Testis (tissue), 2 donors: ENCODE measurements at regions not wholly inside any gene's neighbourhood (a gene's known extent, or its start where the extent isn't known, plus 50 kb on each side); places are given as distances from the start of the nearest gene placed in this dataset.

ENCODE experiments used
- DNase-seq: peaks from one replicate; pipeline ENCODE4 v3.0.0-alpha.2; 2019
- H3K27ac ChIP-seq, 2 donors: fragments of 200-600 bp; sonication (generic); one replicate each; pipeline ENCODE4 v1.5.1; 2019
- H3K27me3 ChIP-seq: fragments of 200-600 bp; sonication (generic); one replicate; pipeline ENCODE4 v1.5.1; 2019
- H3K36me3 ChIP-seq: fragments of 200-600 bp; sonication (generic); one replicate; pipeline ENCODE4 v1.5.1; 2017; ENCODE audit warnings: low read depth; ENCODE audit errors: missing control alignments
- H3K4me1 ChIP-seq: fragments of 200-600 bp; sonication (generic); one replicate; pipeline ENCODE4 v1.5.1; 2019
- H3K4me3 ChIP-seq, 2 donors: fragments of 200-600 bp; sonication (generic); one replicate each; pipeline ENCODE4 v1.5.1; 2017 to 2019
- H3K9me3 ChIP-seq: fragments of 200-600 bp; sonication (generic); one replicate; pipeline ENCODE4 v1.5.1; 2017
- CTCF ChIP-seq, 3 experiments: fragments of 450-650 bp in 2 of 3; fragments of 200-600 bp in 1 of 3; sonication (generic) in 1 of 3; IDR thresholded peaks; one replicate each; pipeline ENCODE4 v1.5.1; 2016 to 2019; ENCODE audit warnings: antibody characterized with exemption in 3 of 3, mild to moderate bottlenecking in 2 of 3, moderate library complexity in 1 of 3
- POLR2A ChIP-seq: fragments of 450-650 bp; IDR thresholded peaks from one replicate; pipeline ENCODE4 v1.6.1; 2017; ENCODE audit warnings: antibody characterized with exemption, mild to moderate bottlenecking, moderate library complexity
- WGBS, 2 donors: methylation state at CpG; one replicate each; pipeline ENCODE4 v1.1.5; 2018; 5-methylcytosine and 5-hydroxymethylcytosine counted together
- intact Hi-C: fragments of 100-400 bp; cut with DNase I; formaldehyde crosslinking; loops from one replicate; pipeline ENCODE4 v1.15.1; 2023; ENCODE audit warnings: low total_unique reads

DNA sequence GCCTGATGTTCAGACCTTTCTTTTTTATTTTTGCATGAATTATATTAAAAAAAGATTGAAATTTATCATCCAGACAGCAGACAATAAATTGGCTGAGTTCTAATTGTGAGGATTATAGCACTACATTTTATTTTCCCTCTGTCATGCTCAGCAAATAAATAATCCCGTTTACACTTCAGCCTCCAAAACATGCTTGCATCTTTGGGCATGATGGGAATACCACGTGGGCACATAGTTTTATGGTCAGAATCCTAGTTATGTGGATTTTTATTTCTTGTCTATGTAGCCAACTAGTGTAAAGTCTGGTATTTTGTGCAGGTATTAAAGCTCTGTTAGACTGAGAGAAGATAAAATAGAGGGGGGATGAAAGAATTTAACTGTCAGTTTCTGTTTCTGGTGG is 276.9 kb upstream of the E2F7 start:
- WGBS, 2 donors = 33 to 40% methylated on average over 2 of the region's 2 CpGs
- H3K27me3 ChIP-seq = no peaks in the 10 kb centered on the region
- intact Hi-C loops = no loop called here
- no peaks in the 10 kb centered on the region for H3K9me3 ChIP-seq
- H3K27ac ChIP-seq = no peak overlapping the region
- DNase-seq = no peak
- H3K36me3 ChIP-seq = no peaks in the 10 kb centered on the region
- no peak overlapping the region for H3K4me3 ChIP-seq
- H3K4me1 ChIP-seq = no peaks in the 10 kb centered on the region
- TF ChIP-seq CTCF (IDR thresholded peaks at IDR 0.05) (no peak), POLR2A (no peak)

DNA sequence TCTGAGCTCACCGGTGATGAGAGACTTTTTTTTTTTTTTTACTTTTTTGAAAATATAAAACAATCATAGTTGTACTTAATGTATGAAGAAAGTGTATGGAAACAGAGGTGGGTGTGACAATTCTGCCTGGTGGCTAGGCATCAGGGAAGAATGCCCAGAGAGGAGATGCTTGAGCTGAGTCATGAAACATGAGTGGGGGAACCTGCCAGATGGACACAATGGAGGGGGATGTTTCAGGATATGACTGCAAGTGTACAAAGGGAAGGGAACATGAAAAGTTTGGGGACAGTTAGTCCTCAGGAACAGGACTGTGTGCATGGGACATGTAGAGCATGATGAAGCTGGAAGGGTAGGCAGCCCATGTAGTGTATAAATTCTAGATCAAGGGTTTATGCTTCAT is 274.2 kb upstream of the E2F7 start:
- Histone ChIP-seq H3K4me1 (no peaks in the 10 kb centered on the region), H3K4me3 (no peak overlapping the region), H3K36me3 (no peaks in the 10 kb centered on the region), H3K9me3 (no peaks in the 10 kb centered on the region), H3K27me3 (no peaks in the 10 kb centered on the region), H3K27ac (no peak overlapping the region)
- no peak for TF ChIP-seq POLR2A
- intact Hi-C loops = no loop called here
- 88% methylated on average over 1 of the region's 1 CpG for WGBS, 2 donors
- DNase-seq = no peak

DNA sequence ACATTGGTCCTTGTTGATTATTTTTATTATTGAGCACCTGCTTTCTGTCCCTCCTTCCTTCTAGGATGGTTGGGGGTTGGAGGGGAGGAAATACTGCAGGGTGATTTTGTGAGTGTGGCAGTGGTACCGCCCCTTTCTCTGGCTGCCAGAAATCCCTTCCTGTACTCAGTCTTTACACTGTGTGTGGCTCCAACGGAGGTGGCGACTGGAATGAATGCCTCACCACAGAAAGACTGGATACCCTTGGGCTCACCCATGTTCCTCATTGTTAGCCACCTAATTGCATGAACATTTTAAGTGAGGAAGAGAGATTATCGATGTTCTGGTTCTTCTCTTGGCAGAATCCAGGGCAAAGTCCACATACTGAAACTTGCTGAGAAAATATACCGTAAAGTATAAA is 272.0 kb upstream of the E2F7 start:
- intact Hi-C loops = no loop called here
- no peak for DNase-seq
- no peaks in the 10 kb centered on the region for H3K36me3 ChIP-seq
- H3K4me1 ChIP-seq = no peaks in the 10 kb centered on the region
- no peak for TF ChIP-seq POLR2A
- no peak for TF ChIP-seq CTCF (IDR thresholded peaks at IDR 0.05)
- H3K27me3 ChIP-seq = no peaks in the 10 kb centered on the region
- no peak overlapping the region for H3K27ac ChIP-seq
- 90 to 92% methylated on average over 5 of the region's 5 CpGs for WGBS, 2 donors
- no peak overlapping the region for H3K4me3 ChIP-seq
- H3K9me3 ChIP-seq = no peaks in the 10 kb centered on the region

GRCh38 chr12:77334806-77335205 is 269.4 kb upstream of the E2F7 start:
- Histone ChIP-seq H3K4me1 (no peaks in the 10 kb centered on the region), H3K36me3 (no peaks in the 10 kb centered on the region), H3K4me3 (no peak overlapping the region), H3K27ac (no peak overlapping the region), H3K27me3 (no peaks in the 10 kb centered on the region), H3K9me3 (no peaks in the 10 kb centered on the region)
- WGBS, 2 donors = 87 to 96% methylated on average over 2 of the region's 2 CpGs
- intact Hi-C loops = no loop called here
- TF ChIP-seq POLR2A (no peak), CTCF (IDR thresholded peaks at IDR 0.05) (no peak)
- no peak for DNase-seq

- WGBS, 2 donors = 91 to 93% methylated on average over 7 of the region's 7 CpGs
- intact Hi-C loops = no loop called here
- no peak overlapping the region for H3K27ac ChIP-seq
Measured at GRCh38 chr12:77328326-77328725, 263.0 kb upstream of the E2F7 start.

More at GRCh38 chr12:77328326-77328725, 263.0 kb upstream of the E2F7 start:
- Histone ChIP-seq H3K27me3 (no peaks in the 10 kb centered on the region), H3K4me1 (peaks cover 7% of the 10 kb centered on the region), H3K9me3 (no peaks in the 10 kb centered on the region), H3K36me3 (no peaks in the 10 kb centered on the region), H3K4me3 (no peak overlapping the region)
- TF ChIP-seq POLR2A (no peak), CTCF (IDR thresholded peaks at IDR 0.05) (no peak)
- no peak for DNase-seq
